ENCODE measurements at regions not wholly inside any gene's neighbourhood (a gene's known extent, or its start where the extent isn't known, plus 50 kb on each side); places are given as distances from the start of the nearest gene placed in this dataset.

DNA sequence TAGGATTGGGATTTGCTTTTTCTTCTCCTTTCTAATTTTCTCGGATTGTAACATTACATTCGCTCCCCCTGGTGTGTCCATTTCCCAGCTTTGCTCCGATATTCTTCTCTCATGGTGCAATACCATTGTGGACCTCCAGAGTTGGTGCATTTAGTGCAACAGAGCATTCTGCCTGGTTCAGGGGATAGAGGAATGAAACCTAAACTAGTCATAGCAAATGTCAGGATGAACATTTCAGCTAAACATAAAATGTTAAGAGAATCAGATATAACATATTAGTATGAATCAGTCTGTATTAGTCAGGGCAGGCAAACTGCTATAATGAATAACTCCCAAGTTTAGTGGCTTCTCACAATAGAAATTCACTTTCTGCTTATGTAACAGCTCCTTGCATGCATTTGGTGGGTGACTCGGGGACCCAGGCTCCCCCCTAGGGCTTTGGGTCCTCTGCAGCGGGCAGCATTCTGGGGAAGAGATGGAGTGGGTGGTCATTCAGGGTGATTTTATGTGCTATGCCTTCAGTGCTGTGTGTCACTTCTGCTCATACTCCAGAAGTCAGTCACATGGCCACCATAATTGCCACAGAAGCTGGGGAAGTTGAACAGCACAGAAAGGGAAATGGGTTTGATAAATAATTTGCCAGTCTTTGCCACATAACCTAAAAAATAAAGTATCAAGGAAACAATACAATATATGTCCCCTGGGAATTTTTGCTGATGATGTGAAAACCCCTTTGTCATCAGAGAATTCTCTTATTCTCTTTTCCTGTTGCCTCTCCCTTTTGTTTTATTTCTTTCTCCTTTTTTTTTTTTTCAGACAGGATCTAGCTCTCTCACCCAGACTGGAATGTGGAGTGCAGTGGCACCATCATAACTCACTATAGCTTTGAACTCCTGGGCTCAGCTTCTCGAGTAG lies 111.0 kb downstream of the HSPH1 start:
- DNase-seq: no peak

DNA sequence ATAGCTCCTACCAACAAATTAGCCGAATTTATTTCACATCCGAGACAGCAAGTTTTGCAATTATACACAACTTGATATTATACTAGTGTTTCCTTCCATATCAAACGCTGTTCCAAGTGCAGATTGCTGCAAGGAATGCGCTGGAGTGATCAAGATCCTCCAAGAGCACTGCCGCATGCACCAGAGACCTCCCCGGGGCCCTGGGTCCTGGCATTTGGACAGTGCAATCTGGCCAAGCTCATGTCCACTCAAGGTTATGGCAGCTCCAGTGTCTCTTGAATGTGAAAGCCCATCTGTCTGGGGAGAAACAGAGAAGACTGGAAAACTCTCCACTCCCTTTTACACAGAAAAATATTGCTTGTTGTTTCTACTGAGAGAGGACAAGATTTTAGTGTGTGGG lies 111.9 kb downstream of the HSPH1 start:
- DNase-seq: no peak
- intact Hi-C loops (cut with DNase I, micrococcal nuclease): no loop called here
- ATAC-seq: no peak

More for the DNA sequence above, 111.0 kb downstream of the HSPH1 start:
- intact Hi-C loops (cut with DNase I, micrococcal nuclease): no loop called here
- no peak for ATAC-seq

DNA sequence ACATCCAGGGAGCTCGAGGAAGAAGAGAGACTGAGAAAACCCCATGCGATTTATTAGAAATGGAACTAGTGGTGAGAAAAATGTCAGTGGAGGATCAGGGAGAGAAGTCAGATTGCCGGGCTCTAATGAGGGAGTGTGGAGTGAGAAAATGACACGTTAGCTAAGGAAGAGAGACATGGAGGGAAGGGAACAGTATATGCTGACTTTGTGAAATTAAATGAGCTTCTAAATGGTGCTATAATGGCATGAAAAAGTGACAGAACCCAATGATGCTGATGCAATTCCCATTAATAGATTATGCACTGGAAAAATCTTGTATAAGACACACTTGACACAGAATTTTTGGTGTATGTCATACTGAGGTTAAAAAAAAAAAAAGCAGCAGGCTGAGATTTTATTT lies 112.6 kb downstream of the HSPH1 start:
- ATAC-seq: no peak
- intact Hi-C loops (cut with DNase I, micrococcal nuclease): no loop called here
- no peak for DNase-seq

DNA sequence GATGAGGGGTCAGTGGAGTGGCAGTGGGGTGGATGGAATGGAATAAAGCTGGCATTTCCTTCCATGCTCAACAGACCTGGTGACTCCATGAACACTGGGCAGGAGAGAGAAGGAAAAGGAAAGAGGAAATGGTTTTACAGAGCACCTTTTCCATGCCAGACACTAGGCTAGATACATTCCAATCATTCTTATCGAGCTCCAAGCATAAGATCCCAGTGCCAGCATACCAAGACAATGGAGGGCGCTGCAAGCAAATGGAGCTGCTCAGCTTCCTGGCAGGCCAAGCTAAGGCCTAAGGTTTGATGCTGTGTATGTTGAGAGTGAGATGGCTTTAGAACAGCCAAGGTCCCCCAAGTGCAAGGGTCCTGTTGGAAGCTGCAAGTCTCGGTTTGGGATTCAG lies 113.2 kb downstream of the HSPH1 start:
- intact Hi-C loops (cut with DNase I, micrococcal nuclease): no loop called here
- ATAC-seq (no peak), DNase-seq (no peak)

DNA sequence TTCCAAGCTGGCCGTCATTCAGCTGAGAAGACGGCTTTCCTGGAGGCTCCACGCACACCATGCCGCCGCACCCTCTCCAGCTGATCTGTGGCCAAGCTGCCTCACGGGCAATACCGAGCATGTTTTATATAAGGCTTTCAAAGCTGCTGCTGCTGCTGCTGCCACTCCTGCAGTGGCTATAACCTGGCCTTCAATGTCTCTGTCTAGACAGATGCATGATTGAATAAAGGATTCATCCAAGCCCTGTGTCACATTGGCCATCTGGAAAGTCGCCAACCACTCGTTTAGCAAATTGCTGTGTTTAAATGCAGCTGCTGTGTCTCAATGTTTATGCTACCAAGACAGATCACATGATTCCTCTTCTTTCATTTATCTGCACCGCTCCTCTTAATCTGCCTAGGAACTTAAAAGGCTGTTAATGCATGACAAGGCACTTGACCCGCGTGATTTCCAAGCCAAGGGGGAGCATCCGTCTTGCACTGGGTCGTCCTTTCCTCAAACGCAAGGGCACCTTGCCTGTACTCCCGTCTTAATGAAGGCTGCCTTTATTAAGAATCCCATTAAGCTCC lies 114.3 kb downstream of the TEX26 start:
- peak; percentile 62 for ATAC-seq
- intact Hi-C loops (cut with DNase I, micrococcal nuclease): no loop called here
- DNase-seq: peak; percentile 42 to 70

DNA sequence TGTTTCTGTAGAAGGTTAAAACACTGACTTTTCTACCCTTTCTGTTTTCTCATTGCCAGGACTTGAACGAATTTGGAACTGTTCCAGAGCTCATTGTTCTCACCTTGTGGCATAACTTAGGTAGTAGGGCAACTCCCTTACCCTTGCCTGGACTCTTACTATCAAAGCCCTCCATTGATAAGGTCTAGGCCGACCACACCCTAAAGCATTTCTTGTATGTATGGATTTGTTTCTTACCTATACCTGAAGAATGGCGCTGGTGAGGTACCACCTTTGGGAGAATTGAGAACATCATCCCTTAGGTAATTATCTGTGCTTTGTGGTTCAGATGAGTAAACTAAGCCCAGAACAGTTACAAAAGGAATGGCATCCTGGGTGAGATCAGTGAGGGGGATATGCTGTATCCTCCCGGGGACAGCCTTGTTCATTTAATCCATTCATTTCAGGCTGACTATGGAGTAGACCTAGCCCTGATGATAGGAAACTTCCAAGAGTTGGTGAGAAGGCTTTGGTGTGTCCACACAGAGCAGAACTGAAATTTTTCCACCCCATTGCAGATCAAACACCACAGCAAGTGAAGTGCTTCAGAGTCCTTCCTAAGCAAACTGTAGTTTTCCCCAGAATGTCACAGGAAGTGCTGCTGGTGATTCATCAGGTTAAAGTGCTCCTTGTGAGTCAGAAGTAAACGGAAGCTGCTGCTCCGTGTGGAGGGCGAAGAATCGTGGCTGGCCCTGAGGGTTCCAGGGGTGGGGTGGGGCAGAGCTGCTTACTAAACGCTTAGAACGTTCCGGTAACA lies 113.0 kb downstream of the TEX26 start:
- intact Hi-C loops (cut with DNase I, micrococcal nuclease): no loop called here
- peak; percentile 77 to 88 for DNase-seq
- peak; percentile 87 for ATAC-seq

DNA sequence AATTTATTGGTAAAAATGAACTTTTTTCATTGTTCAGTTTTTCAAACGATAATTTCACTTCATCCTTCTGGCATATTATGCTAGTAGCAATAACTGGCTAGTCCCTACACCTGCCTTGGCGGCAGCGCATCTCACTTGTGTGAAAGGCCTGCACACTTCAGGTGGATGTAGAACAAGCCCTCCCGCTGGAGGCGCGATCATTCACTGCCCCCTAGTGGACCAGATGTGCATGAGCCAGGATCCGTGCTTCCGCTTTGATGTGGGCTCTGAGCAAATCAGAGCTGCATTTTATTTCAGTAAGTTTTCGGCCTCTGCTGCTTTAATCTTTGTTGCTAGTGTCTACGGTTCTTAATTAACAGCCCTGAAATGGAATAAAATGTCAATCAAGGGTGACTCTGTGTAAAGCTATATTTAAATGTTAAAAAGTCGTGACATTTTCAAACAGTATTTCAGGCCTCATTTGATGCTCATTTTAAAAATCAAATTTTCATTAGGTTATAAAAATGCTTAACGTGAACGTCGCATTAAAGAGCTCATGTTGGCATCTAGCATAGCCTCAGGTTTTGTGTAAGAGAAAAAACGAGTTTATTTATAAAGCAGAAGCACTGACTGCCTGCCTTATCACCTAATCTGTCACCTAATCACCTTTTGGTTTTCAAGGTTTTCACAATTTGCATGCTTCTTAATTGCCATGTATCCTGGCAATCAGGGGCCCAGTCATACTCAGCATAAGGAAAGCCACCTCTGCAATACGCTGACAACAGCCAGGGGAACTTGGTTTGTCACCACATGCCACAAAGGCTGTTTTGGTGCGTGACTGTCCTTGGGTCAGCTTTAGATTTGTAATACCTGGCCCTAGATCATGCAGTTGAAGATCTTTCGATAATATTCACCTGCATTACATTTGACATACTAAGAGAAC lies 112.2 kb downstream of the TEX26 start:
- peak; percentile 68 to 84 for DNase-seq
- intact Hi-C loops (cut with DNase I, micrococcal nuclease): no loop called here
- peak; percentile 68 for ATAC-seq

DNA sequence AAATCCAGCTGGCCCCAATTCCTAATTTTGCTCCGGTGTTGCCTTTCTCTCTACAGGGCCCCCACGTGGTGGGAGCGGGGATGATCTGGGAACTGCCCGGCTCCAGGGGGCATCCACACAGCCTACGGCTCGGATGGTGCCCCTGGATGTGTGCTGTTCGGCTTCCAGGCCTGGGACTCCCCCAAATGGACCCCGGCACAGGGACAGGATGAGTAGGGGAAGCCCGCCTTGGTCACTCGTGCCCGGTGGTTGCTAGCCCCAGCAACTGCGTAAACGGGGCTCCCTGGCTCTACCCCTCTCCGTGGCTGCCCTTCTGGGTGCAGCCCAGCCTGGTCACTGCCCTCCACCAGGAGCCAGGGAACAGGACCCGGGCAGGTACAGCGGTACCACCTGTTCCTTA lies 111.5 kb downstream of the TEX26 start:
- peak in 1 of 2 donors; percentile 8 for DNase-seq
- ATAC-seq: no peak
- intact Hi-C loops (cut with DNase I, micrococcal nuclease): no loop called here

DNA sequence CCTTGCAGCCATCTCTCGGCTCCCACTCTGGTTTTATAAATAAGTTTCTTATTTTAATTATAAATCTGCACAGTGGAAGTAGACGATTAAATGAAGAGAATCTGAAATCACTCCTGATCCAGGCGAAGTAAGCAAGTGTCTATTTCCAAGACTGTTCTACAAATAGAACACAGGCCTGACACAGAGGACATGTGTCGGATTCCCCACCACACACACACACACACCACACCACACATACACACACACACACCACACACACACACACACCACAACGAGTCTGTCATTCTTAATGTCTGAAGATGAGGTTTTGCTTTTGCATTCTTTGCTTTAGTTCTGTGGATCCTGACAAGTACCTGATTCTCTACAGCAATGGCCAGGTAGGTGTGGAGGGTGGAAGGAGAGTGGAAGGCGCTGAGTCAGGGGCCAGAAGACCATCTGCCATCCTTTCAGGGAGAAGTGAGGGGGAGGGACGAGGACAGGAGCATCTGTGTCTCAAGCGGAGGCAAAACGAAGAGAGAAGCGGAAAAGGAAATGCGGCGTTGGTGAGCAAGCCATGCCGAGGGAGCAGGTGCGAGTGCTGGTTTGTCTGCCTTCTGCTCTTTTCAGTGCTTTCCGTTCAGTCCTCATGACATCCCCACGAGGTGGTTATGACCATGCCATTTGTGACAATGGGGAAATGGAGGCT lies 110.2 kb downstream of the TEX26 start:
- intact Hi-C loops (cut with DNase I, micrococcal nuclease): no loop called here
- DNase-seq (no peak), ATAC-seq (no peak)

DNA sequence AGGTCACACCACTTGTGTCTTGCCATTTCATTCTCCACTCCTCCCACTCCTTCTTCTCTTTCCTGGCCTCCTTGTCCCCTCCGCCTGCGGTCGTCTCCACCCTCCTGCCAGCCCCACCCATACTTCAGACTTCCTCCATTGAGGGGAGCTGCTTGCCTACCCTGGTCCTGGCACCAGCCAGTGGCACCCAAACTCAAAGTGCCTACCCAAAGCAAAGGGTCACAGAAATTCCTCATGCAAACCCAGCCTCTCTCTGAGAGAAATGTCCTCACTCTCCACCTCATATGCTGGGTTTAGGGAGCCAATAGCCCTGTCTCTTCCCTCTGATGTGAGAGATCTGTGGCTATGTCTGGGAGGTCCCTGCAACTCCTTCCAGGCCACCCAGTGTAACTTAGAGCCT lies 109.6 kb downstream of the TEX26 start:
- ATAC-seq (no peak), DNase-seq (no peak)
- intact Hi-C loops (cut with DNase I, micrococcal nuclease): no loop called here

DNA sequence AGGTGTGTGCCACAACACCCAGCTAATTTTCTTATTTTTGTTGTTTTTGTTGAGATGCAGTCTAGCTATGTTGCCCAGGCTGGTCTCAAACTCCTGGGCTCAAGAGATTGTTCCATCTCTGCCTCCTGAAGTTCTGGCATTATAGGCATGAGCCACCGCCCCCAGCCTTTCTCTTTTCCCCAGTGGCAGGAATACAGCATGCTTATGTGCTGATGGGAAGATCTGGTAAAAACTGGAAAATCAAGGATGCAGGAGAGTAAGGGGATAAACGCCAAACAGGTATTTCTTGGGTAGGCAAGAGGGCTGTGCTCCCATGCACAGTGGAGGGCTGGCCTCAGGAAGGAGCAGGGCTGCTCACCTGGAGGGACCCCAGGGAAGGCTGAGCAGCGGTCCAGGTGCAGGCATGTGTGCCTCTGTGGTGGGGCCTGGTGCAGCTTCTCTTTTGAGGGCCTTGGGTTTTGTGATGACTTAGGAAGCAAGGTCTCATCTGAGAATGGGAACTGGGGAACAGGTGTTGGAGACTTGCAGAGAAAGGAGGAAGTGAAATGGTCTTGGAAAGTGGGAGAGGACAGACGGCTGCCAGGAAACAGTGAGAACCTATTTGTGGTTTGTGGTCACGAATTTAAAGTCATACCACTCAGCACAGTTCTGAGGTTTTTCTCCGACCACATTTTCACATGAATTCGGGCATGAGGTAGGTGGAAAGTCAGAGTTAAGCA lies 106.5 kb downstream of the TEX26 start:
- DNase-seq (no peak), ATAC-seq (no peak)
- intact Hi-C loops (cut with DNase I, micrococcal nuclease): no loop called here

DNA sequence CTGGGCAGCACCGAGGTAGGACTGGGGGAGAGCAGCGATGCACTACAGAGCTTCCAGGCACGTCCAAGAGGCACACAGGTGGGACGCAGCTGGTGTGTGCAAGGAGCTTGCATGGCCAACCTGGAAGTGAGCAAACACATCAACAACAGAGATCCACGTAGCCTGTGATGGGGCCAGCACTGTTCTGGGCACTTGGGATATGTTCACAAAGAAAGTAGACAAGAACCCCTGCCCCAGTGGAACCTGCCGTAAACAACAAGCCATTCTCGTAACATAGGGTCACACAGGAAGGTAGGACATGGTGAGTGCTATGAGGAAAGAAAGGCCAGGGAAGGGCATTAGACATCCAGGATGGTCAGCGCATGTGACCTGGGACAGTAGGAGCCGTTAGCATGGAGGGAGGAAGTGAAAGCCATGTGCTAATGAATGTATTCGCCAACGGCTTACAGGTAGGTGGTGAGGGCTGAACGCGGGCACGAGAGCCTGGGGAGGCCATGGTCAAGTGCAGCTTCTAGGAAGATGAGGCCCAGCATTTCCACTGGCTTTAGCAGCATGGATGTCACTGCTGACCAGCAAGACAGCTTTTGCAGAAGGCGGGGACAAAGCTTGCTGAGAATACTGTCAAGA lies 105.5 kb downstream of the TEX26 start:
- intact Hi-C loops (cut with DNase I, micrococcal nuclease): no loop called here
- ATAC-seq (no peak), DNase-seq (no peak)

DNA sequence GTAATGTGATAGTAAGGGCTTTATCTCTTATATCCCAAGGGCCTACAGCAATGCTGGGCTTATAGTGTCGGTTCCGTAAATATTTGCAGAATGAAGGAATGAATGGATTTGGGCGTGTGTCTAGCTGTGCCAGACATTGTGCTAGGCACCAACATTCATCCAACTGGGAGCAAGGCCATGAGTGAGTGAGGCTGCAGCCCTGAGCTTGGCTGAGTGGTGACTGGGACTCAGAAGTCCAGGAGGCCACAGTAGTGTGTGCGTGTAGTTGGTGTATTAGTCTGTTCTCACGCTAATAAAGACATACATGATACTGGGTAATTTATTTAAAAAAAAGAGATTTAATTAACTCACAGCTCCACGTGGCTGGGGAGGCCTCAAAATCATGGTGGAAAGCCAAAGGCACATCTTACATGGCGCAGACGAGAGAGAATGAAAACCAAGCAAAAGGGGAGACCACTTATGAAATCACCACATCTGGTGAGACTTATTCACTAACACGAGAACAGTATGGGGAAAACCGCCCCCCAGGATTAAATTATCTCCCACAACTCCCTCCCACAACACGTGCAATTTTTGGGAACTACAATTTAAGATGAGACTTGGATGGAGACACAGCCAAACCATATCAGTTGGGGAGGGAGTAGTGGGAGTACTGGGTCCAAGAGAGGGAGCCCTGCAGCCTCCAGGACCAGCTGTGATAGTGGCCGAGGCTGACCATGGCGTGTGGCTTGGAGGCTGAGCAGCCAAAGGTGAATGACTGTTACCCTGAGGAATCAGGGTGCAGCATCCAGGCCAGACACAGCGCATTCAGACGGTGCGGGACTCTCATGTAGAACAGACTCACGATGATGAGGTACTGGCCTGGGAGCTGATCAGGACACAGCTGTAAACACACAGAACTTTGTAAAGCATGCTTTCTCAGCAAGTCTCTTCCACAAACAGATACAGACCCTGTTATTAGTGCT lies 104.6 kb downstream of the TEX26 start:
- intact Hi-C loops (cut with DNase I, micrococcal nuclease): no loop called here
- DNase-seq: no peak
- no peak for ATAC-seq

DNA sequence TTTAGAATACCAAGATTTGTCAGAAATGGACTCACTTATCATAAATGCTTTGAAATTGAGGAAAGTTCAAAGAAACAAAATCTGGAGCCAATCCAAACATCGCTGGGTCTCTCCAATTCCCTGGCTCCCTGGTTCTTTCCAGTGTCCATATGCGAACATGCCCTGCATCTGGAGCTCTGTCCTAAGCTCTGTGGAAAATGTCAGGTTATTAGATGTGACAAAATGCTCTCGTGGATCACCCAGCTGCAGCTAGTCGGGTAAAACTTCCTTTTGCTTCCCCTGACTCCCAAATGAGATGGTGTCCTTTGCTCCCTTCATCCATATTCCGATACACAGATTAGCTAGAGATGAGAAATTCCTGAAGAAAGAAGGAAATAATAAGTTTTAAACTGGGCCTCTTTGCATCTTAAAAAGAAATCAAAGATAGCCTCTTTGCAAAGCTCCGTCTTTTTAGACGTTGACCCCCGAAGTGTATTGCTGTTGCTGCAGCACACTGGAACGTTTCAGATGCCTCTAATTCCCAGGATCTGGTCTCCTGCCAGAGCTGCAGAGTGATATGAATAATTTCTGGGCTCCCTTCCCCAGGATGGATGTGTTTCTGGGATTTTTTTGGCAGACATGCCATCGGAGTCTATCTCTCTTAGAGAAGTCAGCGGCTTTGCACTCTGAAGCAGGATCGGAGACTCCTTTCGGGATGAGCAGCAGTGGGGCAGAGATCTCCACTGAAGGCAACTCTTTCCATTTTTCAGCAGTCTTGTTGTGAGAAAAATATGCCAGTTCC lies 102.9 kb downstream of the TEX26 start:
- no peak for DNase-seq
- no peak for ATAC-seq
- intact Hi-C loops (cut with DNase I, micrococcal nuclease): no loop called here

DNA sequence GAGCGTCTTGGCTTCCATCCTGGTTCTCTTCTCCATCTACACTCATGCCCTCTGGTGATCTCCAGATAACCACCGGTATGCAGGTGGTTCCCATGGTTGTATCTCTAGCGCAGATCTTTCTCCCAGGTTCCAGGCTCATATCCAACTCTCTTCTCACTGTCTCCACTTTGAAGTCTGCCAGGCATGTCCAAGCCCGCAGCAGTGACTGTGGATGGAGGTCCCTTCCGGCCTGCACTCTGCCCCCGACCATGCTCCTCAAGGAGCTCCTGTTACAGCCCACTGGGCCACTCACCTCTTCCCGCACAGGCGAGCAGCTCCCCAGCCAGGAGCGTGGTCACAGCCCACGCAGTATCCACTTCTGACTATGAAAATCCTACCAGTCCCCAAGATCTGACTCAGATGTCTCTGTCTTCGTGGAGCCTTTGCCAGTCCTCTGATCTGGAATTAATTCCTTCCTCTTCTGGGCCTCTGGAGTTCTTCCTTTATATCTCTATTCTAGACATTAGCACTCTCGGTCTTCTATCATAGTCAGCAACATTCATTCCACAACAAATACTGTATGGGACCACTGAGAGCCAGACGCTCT lies 100.2 kb downstream of the TEX26 start:
- ATAC-seq (no peak), DNase-seq (no peak)
- intact Hi-C loops (cut with DNase I, micrococcal nuclease): no loop called here

All from left colon (tissue), 2 donors.